Stomach (tissue), 4 donors: ENCODE measurements at regions not wholly inside any gene's neighbourhood (a gene's known extent, or its start where the extent isn't known, plus 50 kb on each side); places are given as distances from the start of the nearest gene placed in this dataset.

Experiments
- CTCF ChIP-seq, 7 experiments: fragments of 450-650 bp in 4 of 7; fragments of 200-600 bp in 3 of 7; sonication (generic) in 3 of 7; IDR thresholded peaks; one replicate each; pipeline ENCODE4 v1.5.1; 2016 to 2019; ENCODE audit warnings: antibody characterized with exemption in 7 of 7, control low read depth in 2 of 7, mild to moderate bottlenecking in 1 of 7
- EP300 ChIP-seq: sonication (generic); formaldehyde crosslinking; IDR thresholded peaks from one replicate; pipeline ENCODE4 v1.6.1; 2017; ENCODE audit warnings: antibody characterized with exemption
- POLR2A ChIP-seq, 4 donors: fragments of 450-650 bp; IDR thresholded peaks; one replicate each; pipeline ENCODE4 v1.6.1; 2016; ENCODE audit warnings: antibody characterized with exemption in 4 of 4, control low read depth in 2 of 4, mild to moderate bottlenecking in 1 of 4, moderate library complexity in 1 of 4

GRCh38 chr12:92520511-92520910, 182.3 kb upstream of the PLEKHG7 start:
- TF ChIP-seq CTCF (IDR thresholded peaks at IDR 0.05) (no peak), EP300 (no peak), POLR2A (IDR thresholded peaks at IDR 0.05) (no peak)
